Mucosa of stomach (tissue), 1 donor: ENCODE measurements at regions not wholly inside any gene's neighbourhood (a gene's known extent, or its start where the extent isn't known, plus 50 kb on each side); places are given as distances from the start of the nearest gene placed in this dataset.
"Not testable (repeated sequence)": the region's sequence is repeated elsewhere in the genome, so short reads cannot be mapped to it uniquely, and the experiment has no call there.

Experiments
- H3K27me3 ChIP-seq: one replicate; pipeline ENCODE4 v1.7.0; 2013; ENCODE audit warnings: mild to moderate bottlenecking, low read length; ENCODE audit not compliant: control insufficient read depth, insufficient read depth
- H3K36me3 ChIP-seq: one replicate; pipeline ENCODE4 v1.7.0; 2013; ENCODE audit warnings: low read length; ENCODE audit not compliant: control insufficient read depth, insufficient read depth
- H3K4me1 ChIP-seq: one replicate; pipeline ENCODE4 v1.7.0; 2013; ENCODE audit warnings: mild to moderate bottlenecking, low read length; ENCODE audit not compliant: control insufficient read depth, insufficient read depth
- H3K4me3 ChIP-seq: one replicate; pipeline ENCODE4 v1.7.0; 2013; ENCODE audit warnings: low read length
- H3K9ac ChIP-seq: one replicate; pipeline ENCODE4 v1.7.0; 2013; ENCODE audit warnings: mild to moderate bottlenecking, low read length, moderate library complexity
- H3K9me3 ChIP-seq: one replicate; pipeline ENCODE4 v1.7.0; 2013; ENCODE audit warnings: mild to moderate bottlenecking, low read length, moderate library complexity; ENCODE audit not compliant: control insufficient read depth
- donor health status: Pancreatic carcinoma.

- Histone ChIP-seq H3K36me3 (no peaks in the 10 kb centered on the region), H3K27me3 (no peaks in the 10 kb centered on the region), H3K9me3 (no peaks in the 10 kb centered on the region)
Measured at GRCh38 chr2:67733517-67733916, 329.3 kb downstream of the C1D start.

GRCh38 chr2:67752199-67752598 lies 310.6 kb downstream of the C1D start:
- H3K36me3 ChIP-seq: no peaks in the 10 kb centered on the region
- no peak overlapping the region for H3K9ac ChIP-seq
- no peaks in the 10 kb centered on the region for H3K4me1 ChIP-seq
- no peaks in the 10 kb centered on the region for H3K27me3 ChIP-seq
- H3K4me3 ChIP-seq: no peak overlapping the region
- H3K9me3 ChIP-seq: no peaks in the 10 kb centered on the region

More at GRCh38 chr2:67733517-67733916, 329.3 kb downstream of the C1D start:
- Histone ChIP-seq H3K4me3 (no peak overlapping the region), H3K4me1 (no peaks in the 10 kb centered on the region), H3K9ac (no peak overlapping the region)

- Histone ChIP-seq H3K27me3 (no peaks in the 10 kb centered on the region), H3K9me3 (no peaks in the 10 kb centered on the region), H3K9ac (no peak overlapping the region), H3K4me3 (no peak overlapping the region), H3K4me1 (no peaks in the 10 kb centered on the region), H3K36me3 (no peaks in the 10 kb centered on the region)
Measured at GRCh38 chr2:67752969-67753368, 309.8 kb downstream of the C1D start.

DNA sequence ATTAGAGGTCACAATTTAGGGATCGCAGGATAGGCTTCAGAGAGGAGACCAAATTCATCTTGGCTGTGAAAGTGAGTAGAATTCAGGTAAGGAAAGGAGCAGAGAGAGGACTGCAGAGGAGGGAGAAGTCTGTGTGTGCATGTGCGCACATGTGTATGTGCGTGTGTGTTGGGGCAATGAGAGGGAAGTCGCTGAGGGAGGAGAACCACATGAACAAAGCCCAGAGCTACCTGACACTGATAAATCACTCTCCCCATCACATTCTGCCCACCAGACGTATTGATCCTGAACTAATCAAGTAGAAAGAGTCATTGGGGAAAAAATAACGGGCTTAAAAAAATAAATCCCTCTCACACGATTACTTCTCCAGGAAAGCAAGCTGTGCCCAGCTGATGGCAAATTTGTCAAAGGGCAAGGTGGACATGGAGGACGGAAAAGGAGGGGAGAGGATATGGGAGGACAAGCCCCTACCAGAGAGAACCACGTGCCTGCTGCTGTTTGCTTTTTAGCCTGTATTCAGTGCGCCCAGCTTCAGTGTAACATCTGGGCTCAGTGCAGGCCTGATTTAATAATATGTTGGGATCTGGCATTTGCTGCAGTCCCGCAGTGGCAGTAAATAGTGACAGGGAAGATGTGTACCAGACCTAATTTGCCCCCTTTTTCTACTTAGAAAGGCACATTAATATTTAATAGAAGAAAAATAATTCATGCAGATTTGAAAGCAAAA lies 307.5 kb downstream of the C1D start:
- H3K27me3 ChIP-seq: no peaks in the 10 kb centered on the region
- no peaks in the 10 kb centered on the region for H3K9me3 ChIP-seq
- H3K9ac ChIP-seq: no peak overlapping the region
- H3K36me3 ChIP-seq: no peaks in the 10 kb centered on the region
- H3K4me3 ChIP-seq: no peak overlapping the region
- no peaks in the 10 kb centered on the region for H3K4me1 ChIP-seq

- no peaks in the 10 kb centered on the region for H3K27me3 ChIP-seq
- no peak overlapping the region for H3K4me3 ChIP-seq
- no peaks in the 10 kb centered on the region for H3K36me3 ChIP-seq
- H3K9ac ChIP-seq: no peak overlapping the region
- H3K9me3 ChIP-seq: no peaks in the 10 kb centered on the region
- H3K4me1 ChIP-seq: no peaks in the 10 kb centered on the region
Measured at GRCh38 chr2:67760995-67761394, 301.8 kb downstream of the C1D start.

DNA sequence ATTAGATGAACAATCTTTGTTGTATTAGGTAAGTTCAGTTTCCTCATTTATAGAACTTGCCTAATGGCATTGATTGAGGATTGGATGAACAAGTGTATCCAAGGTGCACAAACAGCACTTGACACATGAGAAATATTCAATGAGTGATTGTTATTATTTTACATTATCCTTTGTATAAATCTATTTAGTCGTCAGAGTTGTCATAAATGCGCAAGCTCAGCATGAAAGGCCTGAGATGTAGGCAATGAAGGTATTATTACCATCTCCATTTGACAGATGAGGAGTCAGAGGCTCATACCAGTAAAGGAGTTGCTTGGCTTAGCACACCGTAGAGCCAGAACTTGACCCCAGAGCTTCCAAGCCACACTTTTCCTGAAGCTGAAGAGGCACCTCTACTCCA lies 291.4 kb downstream of the C1D start:
- Histone ChIP-seq H3K4me1 (no peaks in the 10 kb centered on the region), H3K4me3 (no peak overlapping the region), H3K9me3 (no peaks in the 10 kb centered on the region), H3K36me3 (no peaks in the 10 kb centered on the region), H3K9ac (no peak overlapping the region), H3K27me3 (no peaks in the 10 kb centered on the region)

- Histone ChIP-seq H3K36me3 (no peaks in the 10 kb centered on the region), H3K9ac (no peak overlapping the region), H3K4me1 (no peaks in the 10 kb centered on the region), H3K9me3 (no peaks in the 10 kb centered on the region), H3K4me3 (no peak overlapping the region), H3K27me3 (no peaks in the 10 kb centered on the region)
Measured at GRCh38 chr2:67772216-67773170, 290.3 kb downstream of the C1D start.

DNA sequence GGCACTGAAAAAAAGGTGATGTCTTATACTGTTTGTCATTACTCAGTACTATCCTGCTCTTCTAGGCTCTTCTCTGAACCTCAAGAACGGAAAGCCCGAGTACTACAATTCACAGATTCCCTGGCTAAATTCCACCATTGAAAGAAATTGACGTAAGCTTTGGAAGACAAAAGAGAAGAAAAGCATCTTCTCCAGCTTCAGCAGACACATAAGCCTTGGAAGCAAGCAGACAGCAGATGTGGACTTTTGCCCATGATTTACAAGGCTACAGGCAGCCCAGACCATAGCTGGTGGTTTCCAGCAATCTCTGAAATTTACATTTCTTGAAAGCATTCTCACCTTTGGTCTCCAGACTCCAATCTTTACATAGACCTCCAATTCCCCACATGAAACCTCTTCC lies 289.0 kb downstream of the C1D start:
- Histone ChIP-seq H3K9me3 (no peaks in the 10 kb centered on the region), H3K36me3 (no peaks in the 10 kb centered on the region), H3K9ac (no peak overlapping the region), H3K4me3 (no peak overlapping the region), H3K27me3 (no peaks in the 10 kb centered on the region), H3K4me1 (no peaks in the 10 kb centered on the region)

GRCh38 chr2:67776276-67776675 lies 286.5 kb downstream of the C1D start:
- Histone ChIP-seq H3K36me3 (no peaks in the 10 kb centered on the region), H3K9ac (no peak overlapping the region), H3K9me3 (no peaks in the 10 kb centered on the region), H3K4me1 (no peaks in the 10 kb centered on the region), H3K4me3 (no peak overlapping the region), H3K27me3 (no peaks in the 10 kb centered on the region)

DNA sequence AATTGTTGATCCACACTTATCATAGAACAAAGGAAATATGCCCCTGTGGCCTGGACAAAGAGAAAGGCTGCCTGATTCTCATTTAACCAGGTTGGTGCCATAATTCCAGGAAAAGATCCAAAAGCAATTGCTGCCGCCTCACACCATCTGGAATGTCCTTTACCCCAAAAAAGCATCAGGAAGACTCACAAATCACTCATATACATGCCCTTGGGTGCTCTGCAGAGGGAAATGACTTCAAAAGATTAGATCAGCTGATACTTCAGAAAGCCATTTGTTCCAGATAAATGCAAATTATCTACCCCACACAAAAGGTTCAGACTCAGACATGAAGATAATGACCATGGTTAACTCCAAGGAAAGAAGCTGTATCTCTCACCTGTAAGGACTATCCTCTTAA lies 285.8 kb downstream of the C1D start:
- Histone ChIP-seq H3K9me3 (no peaks in the 10 kb centered on the region), H3K27me3 (no peaks in the 10 kb centered on the region)

GRCh38 chr2:67777836-67778429 lies 284.9 kb downstream of the C1D start:
- H3K4me1 ChIP-seq: peaks cover 6% of the 10 kb centered on the region
- no peaks in the 10 kb centered on the region for H3K27me3 ChIP-seq
- no peaks in the 10 kb centered on the region for H3K9me3 ChIP-seq
- H3K4me3 ChIP-seq: no peak overlapping the region
- no peak overlapping the region for H3K9ac ChIP-seq
- no peaks in the 10 kb centered on the region for H3K36me3 ChIP-seq

More for the DNA sequence above, 285.8 kb downstream of the C1D start:
- Histone ChIP-seq H3K36me3 (no peaks in the 10 kb centered on the region), H3K4me3 (no peak overlapping the region), H3K4me1 (no peaks in the 10 kb centered on the region), H3K9ac (no peak overlapping the region)

GRCh38 chr2:67780841-67781240 lies 282.0 kb downstream of the C1D start:
- not testable (repeated sequence) for H3K36me3 ChIP-seq, H3K4me1 ChIP-seq, H3K9ac ChIP-seq, H3K27me3 ChIP-seq, H3K9me3 ChIP-seq, H3K4me3 ChIP-seq
